HK-2 (cell line): ENCODE measurements at regions not wholly inside any gene's neighbourhood (a gene's known extent, or its start where the extent isn't known, plus 50 kb on each side); places are given as distances from the start of the nearest gene placed in this dataset.
"Not testable (repeated sequence)": the region's sequence is repeated elsewhere in the genome, so short reads cannot be mapped to it uniquely, and the experiment has no call there.

Experiments
- DNase-seq: peaks from one replicate; pipeline ENCODE4 v3.0.0-alpha.2; 2018; ENCODE audit not compliant: unreplicated experiment

GRCh38 chr6:130494729-130495128, 128.9 kb downstream of the TMEM200A start:
- no peak for DNase-seq

- no peak for DNase-seq
Measured at GRCh38 chr6:130500693-130501092, 134.9 kb downstream of the TMEM200A start.

DNA sequence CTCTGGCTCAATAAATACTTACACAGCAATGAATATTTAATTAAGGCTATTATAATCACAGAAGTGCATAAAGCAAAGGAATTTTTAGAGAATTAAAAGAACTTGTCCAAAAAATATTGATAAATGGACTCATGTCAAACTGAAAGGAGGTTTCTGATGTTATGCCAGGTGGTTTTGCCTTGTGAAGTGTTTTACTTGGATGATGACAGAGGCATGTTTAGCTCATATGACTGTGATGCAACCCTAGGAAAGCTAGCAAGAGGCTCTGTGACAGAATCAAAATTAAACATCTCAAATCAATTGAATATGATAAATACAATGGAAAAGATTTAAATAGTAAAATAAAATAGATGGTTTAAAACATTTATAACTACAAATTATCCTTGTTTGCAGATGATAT, 137.3 kb downstream of the TMEM200A start:
- no peak for DNase-seq

DNA sequence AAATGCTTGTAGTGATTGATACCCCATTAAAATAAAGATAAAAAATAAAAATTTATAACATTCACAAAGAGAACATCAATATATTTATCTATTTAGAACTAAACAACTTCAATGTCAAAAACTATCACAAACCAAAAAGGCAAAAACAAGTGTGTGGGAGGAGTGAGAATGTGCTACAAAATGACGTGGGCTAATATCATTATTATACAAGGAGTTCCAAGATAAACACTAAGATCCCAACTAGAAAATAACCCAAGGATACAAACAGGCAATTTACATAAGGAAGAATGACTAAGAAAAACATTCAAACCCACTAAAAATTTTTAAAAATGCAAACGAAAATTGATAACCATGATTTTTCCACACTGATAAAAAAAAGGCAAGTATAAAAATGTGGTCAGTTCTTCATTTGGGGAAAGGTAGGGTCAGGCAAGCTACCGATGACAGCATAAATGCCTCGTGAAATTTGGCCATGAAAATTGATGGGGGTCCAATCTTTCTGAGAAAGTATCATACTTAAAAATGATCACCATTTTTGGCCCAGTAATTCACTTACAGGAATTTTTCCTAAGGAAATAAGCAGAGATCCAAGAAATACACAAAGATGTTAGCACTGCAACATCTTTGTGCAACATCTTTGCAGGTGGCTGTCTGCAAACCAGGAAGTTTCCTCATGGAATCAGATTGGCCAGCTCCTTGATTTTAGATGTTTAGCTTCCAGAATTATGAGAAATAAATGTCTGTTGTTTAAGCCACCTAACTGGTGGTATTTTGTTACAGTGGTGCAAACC, 140.2 kb downstream of the TMEM200A start:
- no peak for DNase-seq

DNA sequence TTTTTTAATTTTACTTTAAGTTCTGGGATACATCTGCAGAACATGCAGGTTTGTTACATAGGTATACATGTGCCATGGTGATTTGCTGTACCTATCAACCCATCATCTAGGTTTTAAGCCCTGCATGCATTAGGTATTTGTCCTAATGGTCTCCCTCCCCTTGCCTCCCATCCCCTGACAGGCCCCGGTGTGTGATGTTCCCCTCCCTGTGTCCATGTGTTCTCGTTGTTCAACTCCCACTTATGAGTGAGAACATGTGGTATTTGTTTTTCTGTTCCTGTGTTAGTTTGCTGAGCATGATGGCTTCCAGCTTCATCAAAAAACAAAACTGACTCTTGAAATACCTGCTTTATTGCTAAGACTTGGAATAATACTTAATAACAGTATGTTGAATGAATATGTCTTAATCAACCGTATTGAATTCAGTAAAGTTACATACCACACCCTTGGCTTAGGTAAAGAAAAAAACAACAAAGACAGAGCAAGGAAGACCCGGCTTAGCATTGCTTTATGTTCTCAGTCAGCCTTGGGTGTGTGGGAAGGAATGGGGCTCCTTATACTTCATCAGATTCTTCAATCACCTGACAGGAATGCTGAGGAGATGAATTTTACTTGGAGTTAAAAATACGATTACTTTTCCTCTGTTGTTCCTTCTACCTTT, 141.3 kb downstream of the TMEM200A start:
- DNase-seq, result not testable (repeated sequence)

DNA sequence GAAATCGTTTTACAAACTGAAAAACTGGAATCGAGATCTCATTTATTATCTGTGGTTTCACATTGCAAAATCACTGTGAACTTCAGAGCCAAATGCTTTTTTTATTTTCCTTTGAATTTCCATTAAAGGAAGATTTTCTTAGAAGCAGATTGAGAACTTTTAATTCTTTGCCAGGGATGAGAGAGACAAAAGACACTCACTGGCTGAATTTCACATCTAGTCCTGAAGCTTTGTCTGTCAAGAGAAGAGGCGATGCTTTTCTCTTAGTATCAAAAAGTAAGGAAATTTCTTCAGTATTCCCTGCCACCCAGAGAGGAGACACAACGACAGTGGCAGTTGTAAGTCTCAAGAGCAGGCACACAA, 141.8 kb downstream of the TMEM200A start:
- no peak for DNase-seq

GRCh38 chr6:130513770-130514169, 148.0 kb downstream of the TMEM200A start:
- DNase-seq, result no peak

GRCh38 chr6:130514712-130515111, 148.9 kb downstream of the TMEM200A start:
- DNase-seq, result no peak

- no peak for DNase-seq
Measured at GRCh38 chr6:130515306-130515705, 149.5 kb downstream of the TMEM200A start.

DNA sequence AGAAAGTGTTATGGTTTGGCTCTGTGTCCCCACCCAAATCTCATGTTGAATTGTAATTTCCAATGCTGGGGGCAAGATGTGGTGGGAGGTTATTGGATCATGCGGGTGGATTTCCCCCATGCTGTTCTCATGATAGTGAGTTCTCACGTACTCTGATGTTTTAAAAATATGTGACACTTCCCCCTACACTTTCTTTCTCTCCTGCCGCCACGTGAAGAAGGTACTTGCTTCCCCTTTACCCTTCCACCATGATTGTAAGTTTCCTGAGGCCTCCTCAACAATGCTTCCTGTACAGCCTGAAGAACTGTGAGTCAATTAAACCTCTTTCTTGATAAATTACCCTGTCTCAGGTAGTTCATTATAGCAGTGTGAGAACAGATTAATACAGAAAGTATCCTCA, 150.8 kb downstream of the TMEM200A start:
- no peak for DNase-seq

DNA sequence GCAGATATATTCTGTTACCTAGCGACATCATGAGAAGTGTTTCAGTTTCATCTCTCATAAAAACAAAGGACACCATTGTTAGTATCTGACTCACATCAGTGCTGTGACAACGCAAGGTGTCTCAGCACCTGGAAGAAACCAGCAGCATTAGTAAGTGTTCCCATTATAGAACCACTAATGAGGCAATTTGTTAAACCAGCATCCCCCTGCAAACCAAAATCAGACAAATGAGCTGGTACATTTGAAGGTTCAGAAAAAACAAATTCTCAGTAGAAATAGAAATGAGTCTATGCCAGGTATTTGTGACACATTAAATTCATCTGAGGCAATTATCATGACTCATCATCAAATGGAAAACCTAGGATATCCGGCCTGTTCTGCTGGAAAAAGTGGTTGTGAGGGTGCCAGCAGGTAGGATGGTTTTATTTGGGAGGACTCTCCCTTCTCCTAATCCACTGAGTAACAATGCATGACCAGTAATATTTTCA, 151.7 kb downstream of the TMEM200A start:
- no peak for DNase-seq

- no peak for DNase-seq
Measured at GRCh38 chr6:130518588-130518987, 152.8 kb downstream of the TMEM200A start.

DNA sequence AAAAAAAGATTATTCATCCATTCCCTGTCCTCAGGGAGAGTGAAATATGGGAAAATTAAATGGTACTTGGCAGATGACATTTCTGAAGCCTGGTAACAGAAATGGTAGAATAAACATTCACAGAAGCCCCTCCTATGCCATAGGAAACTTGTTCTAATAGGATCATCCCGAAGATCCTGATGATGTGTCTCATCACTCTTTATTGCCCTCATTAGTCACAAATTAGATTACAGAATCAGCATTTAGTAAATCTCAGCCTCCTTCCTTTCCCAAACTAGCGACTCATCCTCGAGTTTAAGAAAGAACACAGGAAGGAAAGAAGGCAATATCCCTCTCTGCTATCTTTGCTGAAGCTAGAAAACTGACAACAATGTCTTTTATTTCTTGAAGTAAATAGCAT, 154.4 kb downstream of the TMEM200A start:
- no peak for DNase-seq

DNA sequence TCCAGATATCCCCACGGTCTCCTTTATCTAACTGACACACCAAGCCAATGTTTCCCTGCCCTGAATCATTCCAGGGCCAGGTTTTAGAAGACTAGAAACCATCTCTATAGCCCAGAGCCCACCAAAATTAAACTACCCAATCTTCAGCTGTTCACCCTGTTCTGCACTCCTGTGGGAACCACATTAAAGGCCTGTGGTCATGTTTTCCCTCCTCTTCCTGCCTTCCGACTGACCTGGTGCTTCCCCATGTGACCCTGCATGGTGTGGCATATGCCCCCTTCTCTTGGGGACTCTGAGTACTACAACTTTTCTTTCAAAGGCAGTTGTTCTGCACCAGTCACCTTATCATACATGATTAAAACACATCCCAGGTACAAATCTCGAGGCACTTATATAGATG, 155.0 kb downstream of the TMEM200A start:
- no peak for DNase-seq

DNA sequence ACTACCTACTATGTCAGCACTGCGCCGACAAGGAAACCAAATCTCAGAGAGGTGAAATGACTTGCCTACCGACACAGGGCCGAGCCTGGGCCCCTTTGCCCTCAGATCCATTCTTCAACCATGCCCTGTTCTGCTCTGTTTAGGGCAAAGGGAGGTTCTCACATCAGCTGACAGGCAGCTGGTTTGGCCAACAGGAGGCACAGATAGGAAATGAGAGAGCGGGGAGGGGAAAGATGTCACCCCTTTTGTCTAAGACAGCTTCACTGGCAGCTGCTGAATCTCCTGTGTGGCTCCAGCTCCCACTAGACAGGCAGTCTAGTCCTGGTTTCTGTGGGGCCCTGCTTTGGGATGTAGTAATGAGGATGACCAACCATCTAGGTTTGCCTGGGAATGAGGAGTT, 158.7 kb downstream of the TMEM200A start:
- DNase-seq, result no peak

DNA sequence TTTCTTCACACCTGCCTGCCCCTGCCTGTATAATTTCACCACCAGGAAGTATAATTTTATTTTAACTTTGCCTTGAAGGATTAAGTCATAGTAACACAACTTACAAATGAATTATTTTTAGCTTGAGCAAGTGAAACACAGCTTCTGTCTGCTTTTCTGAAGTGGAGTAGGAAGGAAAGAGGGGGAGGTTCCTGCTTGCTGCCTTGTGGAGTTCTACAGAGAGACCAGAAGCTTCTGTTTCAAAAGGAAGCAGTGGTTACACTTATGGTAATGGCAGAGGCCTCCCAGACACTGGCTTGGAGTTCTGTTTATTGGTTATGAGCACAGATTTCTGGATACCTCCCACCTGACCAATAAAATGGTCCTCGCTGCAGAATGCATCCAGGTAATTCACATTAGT, 159.6 kb downstream of the TMEM200A start:
- DNase-seq, result no peak

- no peak for DNase-seq
Measured at GRCh38 chr6:130526466-130526865, 160.6 kb downstream of the TMEM200A start.

- DNase-seq, result no peak
Measured at GRCh38 chr6:130527173-130527572, 161.4 kb downstream of the TMEM200A start.

- DNase-seq, result no peak
Measured at GRCh38 chr6:130529569-130530149, 163.8 kb downstream of the TMEM200A start.

- no peak for DNase-seq
Measured at GRCh38 chr6:130534627-130535026, 168.8 kb downstream of the TMEM200A start.

DNA sequence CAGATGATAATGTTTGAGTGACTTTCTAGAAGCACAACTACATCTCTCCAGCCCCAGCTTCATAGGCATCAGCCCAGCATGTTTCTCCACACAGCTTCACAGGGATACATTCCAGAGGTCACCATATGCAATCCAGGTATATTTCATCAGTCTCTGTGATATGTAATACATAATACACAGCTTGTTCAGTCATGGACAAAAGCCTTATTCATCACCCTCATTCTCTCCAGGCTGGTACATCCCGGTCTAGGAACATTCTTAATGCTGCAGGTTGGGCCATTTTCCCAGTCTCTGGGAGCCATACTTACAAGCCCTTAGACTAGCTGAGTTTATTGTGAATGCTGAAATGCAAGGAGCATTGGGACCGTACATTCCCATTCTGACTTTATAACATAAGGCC, 169.4 kb downstream of the TMEM200A start:
- DNase-seq, result no peak

DNA sequence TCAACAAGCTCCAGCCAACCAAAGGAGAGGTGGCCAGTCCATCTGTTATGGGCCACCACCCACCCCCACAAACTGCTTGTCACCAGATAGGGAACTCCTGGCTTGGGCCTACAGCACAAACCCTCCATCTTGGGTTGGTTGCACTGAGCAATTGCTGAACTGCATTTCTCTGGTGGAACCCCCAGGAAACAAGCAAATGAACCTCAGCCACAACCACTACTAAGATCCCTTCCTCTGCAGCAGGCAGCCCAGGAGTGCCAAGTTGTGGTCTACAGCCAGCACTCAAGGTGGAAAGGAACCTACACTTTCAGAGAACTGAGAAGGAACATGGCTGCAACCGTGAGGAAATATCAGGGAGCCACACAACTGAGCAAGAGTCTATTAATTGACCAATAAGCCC, 171.6 kb downstream of the TMEM200A start:
- DNase-seq, result no peak

GRCh38 chr6:130547723-130548122, 181.9 kb downstream of the TMEM200A start:
- DNase-seq, result no peak
